SK-N-SH treated with all-trans-retinoic acid at 6 μM for 48 hours (cell line): ENCODE measurements at regions not wholly inside any gene's neighbourhood (a gene's known extent, or its start where the extent isn't known, plus 50 kb on each side); places are given as distances from the start of the nearest gene placed in this dataset.

ENCODE experiments used
- CREB5 ChIP-seq: fragments of 250-450 bp; sonication (Bioruptor Pico); IDR thresholded peaks from 2 replicates; pipeline ENCODE4 v1.5.1; 2020; ENCODE audit warnings: low read depth, mild to moderate bottlenecking, moderate library complexity
- CSDC2 ChIP-seq: fragments of 250-450 bp; sonication (Bioruptor Pico); IDR thresholded peaks from 2 replicates; pipeline ENCODE4 v1.5.0; 2020; ENCODE audit warnings: mild to moderate bottlenecking, moderate library complexity
- PATZ1 ChIP-seq: fragments of 250-450 bp; sonication (Bioruptor Pico); IDR thresholded peaks from 2 replicates; pipeline ENCODE4 v1.8.0; 2020; ENCODE audit warnings: mild to moderate bottlenecking, moderate library complexity, borderline replicate concordance
- POU6F1 ChIP-seq: fragments of 250-450 bp; sonication (Bioruptor Pico); IDR thresholded peaks from 2 replicates; pipeline ENCODE4 v1.8.0; 2021; ENCODE audit warnings: low read depth, mild to moderate bottlenecking, moderate library complexity, borderline replicate concordance
- TCF4 ChIP-seq: fragments of 250-450 bp; sonication (Bioruptor Pico); IDR thresholded peaks from 2 replicates; pipeline ENCODE4 v1.8.0; 2021; ENCODE audit warnings: mild to moderate bottlenecking, moderate library complexity, borderline replicate concordance
- ZC3H10 ChIP-seq: fragments of 250-450 bp; sonication (Bioruptor Pico); IDR thresholded peaks from 2 replicates; pipeline ENCODE4 v1.5.1; 2021; ENCODE audit warnings: mild to moderate bottlenecking, moderate library complexity
- ZFP3 ChIP-seq: fragments of 250-450 bp; sonication (Bioruptor Pico); IDR thresholded peaks from 2 replicates; pipeline ENCODE4 v1.5.0; 2020; ENCODE audit warnings: mild to moderate bottlenecking, moderate library complexity
- ZFP30 ChIP-seq: fragments of 450-650 bp; formaldehyde crosslinking; IDR thresholded peaks from 2 replicates; pipeline ENCODE4 v1.5.0; 2022; ENCODE audit warnings: mild to moderate bottlenecking, moderate library complexity

GRCh38 chr11:38672445-38672844, 2074.4 kb upstream of the RAG2 start:
- TF ChIP-seq CSDC2 (CRISPR knock-in tag) (no peak), ZC3H10 (CRISPR knock-in tag) (no peak), CREB5 (no peak), POU6F1 (CRISPR knock-in tag) (no peak), TCF4 (CRISPR knock-in tag) (no peak), PATZ1 (no peak), ZFP30 (no peak), ZFP3 (CRISPR knock-in tag) (no peak)
